HG02943 (cell line): ENCODE measurements at regions not wholly inside any gene's neighbourhood (a gene's known extent, or its start where the extent isn't known, plus 50 kb on each side); places are given as distances from the start of the nearest gene placed in this dataset.

Source experiments
- ATAC-seq: cut with Tn5 transposase; IDR thresholded peaks from one replicate; pipeline ENCODE4 v1.9.1; 2021; ENCODE audit warnings: mild to moderate bottlenecking, low read depth, moderate library complexity; ENCODE audit not compliant: unreplicated experiment

- no peak for ATAC-seq
Measured at GRCh38 chr9:1722404-1722803, 292.7 kb upstream of the SMARCA2 start.

- no peak for ATAC-seq
Measured at GRCh38 chr9:1723522-1724015, 291.6 kb upstream of the SMARCA2 start.

DNA sequence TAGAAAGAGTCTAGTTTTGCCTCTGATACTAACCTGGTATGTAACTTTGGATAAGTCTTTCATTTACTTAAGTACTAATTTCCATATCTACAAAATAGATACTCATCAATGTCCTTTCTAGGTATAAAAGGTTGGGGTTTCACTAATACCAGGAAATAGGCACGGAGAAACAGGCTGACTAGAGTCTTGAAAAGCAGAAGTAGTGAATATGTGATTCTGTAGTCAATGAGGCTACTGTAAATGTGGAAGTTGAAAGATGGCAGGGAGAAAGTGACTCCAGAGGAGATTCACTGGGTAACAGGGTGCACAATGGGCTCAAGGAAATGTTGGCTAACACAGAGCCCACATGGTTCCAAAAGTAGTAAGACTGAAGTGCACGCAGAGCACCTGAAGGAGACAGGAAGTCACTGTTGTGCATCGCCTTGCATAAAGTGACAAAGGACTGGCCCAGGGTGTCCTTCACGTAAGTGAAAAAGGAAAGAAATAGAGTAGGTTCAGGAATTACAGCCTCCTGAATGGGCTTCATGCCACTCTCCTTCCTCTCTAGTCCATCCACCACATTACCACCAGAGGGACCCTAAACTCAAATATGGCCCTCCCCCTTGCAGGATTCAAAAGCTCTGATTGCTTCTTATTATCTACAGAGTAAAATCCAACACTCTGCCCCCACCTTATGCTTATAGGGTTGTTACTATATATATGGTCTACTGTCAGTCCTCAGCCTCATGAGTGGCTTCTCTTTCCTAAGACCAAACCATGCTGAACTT lies 288.0 kb upstream of the SMARCA2 start:
- no peak for ATAC-seq

DNA sequence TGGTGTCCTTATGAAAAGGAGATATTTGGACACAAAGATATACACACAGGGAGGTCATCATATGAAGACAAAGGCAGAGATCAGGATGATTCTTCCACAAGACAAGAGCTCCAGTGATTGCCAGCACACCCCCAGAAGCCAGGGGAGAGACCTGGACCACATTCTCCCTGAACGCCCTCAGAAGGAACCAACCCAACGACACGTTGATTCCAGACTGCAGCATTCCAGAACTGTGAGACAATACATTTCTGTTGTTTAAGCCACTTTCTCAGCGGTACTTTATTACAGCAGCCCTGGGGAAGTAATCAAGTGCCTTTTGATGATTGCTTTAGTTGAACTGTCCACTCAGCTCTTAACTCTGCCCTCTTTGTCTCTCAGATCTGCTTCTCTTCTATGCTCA lies 285.5 kb upstream of the SMARCA2 start:
- no peak for ATAC-seq

- ATAC-seq: no peak
Measured at GRCh38 chr9:1732670-1733069, 282.5 kb upstream of the SMARCA2 start.

- no peak for ATAC-seq
Measured at GRCh38 chr9:1738511-1739100, 276.5 kb upstream of the SMARCA2 start.

DNA sequence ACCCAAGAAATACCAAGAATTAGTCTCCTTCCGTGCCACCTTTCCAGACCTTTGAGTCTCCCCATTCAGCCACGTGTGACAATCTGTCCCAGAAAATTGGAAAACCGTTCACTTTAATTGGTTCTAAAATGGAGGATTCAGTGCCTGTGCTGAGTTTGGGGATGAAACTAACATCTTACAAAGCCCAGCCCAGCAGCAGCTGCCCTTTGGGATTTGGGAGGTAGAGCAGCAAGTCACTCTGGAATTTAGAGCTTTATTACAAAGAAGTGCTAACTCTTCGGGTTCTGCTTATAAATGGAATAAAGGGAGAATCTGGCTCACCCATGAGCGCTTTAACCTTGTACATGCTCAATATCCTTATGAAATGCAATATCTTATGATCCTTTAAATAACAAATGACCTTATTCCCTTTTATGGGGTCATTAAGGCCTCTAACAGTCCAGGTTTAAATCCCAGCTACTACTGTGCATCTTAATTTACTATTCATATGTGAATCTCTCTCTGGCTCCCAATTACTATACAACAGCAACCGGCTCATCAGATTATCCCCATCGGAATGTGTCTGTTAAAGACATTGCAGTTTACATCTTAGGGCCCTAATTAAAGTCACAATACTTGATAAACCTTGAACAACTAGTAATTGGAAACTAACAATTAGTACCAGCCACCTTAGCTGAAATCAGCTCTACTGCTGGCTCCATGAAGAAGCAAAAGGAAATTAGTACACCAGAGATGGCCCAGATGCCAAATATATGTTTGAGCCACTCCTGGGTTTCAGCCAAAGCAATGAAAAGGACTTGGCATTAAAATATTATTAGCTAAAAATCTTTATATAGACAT lies 271.8 kb upstream of the SMARCA2 start:
- ATAC-seq: no peak

- no peak for ATAC-seq
Measured at GRCh38 chr9:1745980-1746379, 269.2 kb upstream of the SMARCA2 start.

DNA sequence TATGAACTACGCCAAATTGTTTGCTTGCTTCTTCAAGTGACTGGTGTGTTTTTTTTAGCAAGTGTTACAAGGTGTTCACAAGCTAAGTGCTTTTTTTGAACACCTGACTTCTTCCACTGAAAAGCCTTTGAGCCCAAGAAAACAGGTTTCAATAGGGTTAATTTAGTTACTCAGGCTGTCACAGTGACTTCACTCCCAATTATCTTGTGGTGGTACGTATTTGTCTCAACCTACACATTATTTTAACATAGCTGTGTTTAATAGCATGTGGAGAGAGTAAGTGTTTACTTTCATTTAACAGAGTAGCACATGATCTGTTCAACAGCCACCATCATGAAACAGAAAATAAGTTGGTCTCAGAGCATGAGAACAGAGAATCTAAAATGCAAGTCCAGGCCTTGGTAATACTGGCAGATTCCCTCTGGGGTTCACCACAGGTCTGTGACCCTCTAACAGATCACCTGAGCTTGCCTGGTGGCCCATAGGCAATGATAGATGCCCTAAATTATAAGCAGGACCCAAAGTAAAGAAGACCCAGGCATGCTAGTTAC lies 267.7 kb upstream of the SMARCA2 start:
- ATAC-seq: no peak

DNA sequence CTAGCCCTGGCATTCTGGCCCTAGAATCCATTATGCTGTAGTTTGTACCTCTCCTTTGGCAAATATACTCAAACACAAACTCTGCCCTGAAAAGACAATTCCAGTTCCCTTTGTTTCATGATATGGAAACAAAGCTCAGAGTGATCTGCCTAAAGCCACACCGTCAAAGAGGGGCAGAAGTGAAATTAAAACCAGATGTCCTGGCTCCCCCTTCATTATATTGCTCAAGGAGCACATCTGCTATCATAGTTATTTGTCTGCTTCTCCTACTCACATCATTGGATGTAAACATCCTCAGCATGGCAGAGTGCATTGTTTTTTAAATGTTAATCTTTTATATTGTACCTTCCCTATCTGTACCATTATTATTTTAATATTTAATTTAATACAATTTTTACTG lies 266.7 kb upstream of the SMARCA2 start:
- ATAC-seq: no peak

- no peak for ATAC-seq
Measured at GRCh38 chr9:1757186-1757585, 258.0 kb upstream of the SMARCA2 start.

DNA sequence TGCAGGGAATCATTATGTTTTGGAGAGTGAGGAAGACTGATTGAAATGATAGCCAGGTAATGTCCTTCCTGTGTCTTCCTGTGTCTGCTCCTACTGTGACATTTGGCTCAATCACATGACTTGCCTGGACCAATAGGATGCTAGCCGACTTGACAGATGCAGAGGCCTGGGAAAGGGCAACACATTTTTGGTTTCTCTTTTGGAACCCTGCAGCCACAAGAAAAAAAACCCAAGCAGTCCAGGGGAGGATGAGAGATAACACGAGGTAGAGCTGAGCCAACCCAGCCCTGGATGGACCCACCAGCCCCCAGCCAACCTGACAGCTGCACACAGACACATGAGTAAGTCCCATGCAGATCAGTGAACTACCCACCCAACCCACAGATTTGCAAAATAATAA lies 256.1 kb upstream of the SMARCA2 start:
- ATAC-seq: peak; percentile 84

GRCh38 chr9:1759771-1760300 lies 255.3 kb upstream of the SMARCA2 start:
- ATAC-seq: no peak

DNA sequence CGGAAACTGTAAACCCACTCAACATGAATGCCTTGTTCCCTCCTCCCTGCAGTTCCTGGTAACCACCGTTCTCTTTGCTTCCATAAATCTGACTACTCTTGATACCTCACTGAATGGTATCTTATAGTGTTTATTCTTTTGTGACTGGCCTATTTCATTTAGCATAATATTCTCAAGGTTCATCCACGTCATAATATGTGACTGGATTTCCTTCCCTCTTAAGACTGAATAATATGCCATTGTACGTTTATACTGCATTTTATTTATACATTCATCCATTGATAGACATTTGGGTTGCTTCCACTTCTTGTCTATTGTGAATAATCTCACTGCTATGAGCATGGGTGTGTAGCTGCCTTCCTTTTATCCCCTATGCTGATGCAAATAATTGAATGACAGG lies 253.3 kb upstream of the SMARCA2 start:
- no peak for ATAC-seq

GRCh38 chr9:1766042-1766441 lies 249.1 kb upstream of the SMARCA2 start:
- no peak for ATAC-seq

GRCh38 chr9:1768561-1768960 lies 246.6 kb upstream of the SMARCA2 start:
- no peak for ATAC-seq

DNA sequence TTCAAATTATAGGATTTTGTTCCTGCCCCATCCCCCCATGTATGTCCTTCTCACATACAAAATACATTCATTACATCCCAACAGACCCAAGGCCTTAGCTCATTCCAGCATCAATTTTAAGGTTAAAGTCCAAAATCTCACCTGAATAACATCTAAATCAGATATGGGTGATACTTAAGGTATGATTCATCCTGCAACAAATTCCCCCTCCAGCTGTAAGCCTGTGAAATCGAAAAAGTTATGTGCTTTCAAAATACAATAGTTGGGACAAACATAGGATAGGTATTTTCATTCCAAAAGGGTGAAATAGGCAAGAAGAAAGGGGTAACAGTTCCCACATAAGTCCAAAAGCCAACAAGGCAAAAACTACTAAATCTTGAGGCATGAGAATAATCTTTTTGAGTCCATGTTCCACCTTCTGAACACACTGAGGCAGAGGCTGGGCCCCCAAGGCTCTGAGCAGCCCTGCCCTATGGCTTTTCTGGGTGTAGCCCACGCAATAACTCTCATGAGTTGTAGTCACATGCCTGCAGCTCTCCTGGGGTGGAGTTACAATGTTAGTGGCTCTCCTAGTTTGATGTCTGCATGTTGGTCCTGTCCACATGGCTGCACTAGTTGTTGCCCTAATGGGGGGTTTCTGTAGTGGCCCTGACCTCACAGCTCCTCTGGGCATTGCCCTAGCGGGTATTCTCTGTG lies 243.9 kb upstream of the SMARCA2 start:
- ATAC-seq: no peak

DNA sequence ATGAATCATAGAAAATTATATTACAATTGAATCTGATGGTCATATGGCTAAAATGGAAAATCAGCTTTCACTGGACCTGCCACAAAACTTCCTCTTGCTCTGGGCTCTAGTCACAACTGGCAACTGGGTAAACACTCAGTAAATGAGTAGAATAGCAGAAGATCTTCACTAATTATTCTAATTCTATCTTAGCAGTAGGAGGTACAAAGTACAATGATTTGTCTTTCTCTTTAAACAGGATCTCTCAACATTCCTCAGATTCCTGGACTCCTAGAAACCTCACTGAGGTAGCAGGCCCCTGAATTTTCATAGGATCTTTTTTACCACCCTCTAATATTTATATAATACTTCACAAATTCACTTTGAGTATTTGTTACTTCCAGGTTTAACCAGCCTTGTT lies 239.9 kb upstream of the SMARCA2 start:
- ATAC-seq: no peak

DNA sequence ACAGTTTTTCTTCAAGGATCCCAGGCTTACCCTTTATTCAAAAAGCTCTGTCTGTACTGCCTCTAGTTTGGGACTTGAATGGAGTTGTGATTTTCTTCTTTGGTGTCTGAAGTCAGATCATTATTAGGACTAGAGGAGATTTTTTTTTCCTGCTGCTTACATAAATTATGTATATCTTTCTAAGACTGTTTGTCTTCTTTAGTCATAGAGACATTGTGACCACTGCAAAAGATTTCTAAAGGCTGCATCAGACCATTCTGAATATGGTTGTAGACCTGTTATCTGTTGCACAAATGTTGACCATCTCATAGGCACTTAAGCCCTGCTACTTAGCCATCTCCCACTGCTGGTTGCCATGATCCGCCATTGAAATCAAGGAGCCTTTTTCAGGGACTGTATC lies 238.5 kb upstream of the SMARCA2 start:
- no peak for ATAC-seq

- ATAC-seq: no peak
Measured at GRCh38 chr9:1791191-1791590, 224.0 kb upstream of the SMARCA2 start.
